Prostate gland (tissue), 2 donors: ENCODE measurements at regions not wholly inside any gene's neighbourhood (a gene's known extent, or its start where the extent isn't known, plus 50 kb on each side); places are given as distances from the start of the nearest gene placed in this dataset.

Experiments used
- CTCF ChIP-seq, 4 experiments: fragments of 200-600 bp in 2 of 4; fragments of 450-650 bp in 2 of 4; sonication (generic) in 2 of 4; IDR thresholded peaks; 1 replicate in 3 of 4; 2 replicates in 1 of 4; pipeline ENCODE4 v1.5.1; 2016 to 2019; ENCODE audit warnings: antibody characterized with exemption in 4 of 4, mild to moderate bottlenecking in 2 of 4, moderate library complexity in 2 of 4
- POLR2A ChIP-seq: fragments of 450-650 bp; IDR thresholded peaks from one replicate; pipeline ENCODE4 v1.6.1; 2016; ENCODE audit warnings: antibody characterized with exemption, mild to moderate bottlenecking
- POLR2AphosphoS5 ChIP-seq: sonication (generic); formaldehyde crosslinking; IDR thresholded peaks from one replicate; pipeline ENCODE4 v1.6.1; 2017; ENCODE audit warnings: antibody characterized with exemption

- no peak for TF ChIP-seq CTCF (IDR thresholded peaks at IDR 0.05)
- TF ChIP-seq POLR2A: no peak
- TF ChIP-seq POLR2AphosphoS5: no peak
These were observed 160.0 kb upstream of the TNRC6C start for GRCh38 chr17:77798481-77798880.
